Neural crest cell (in vitro differentiated cells): ENCODE measurements at regions not wholly inside any gene's neighbourhood (a gene's known extent, or its start where the extent isn't known, plus 50 kb on each side); places are given as distances from the start of the nearest gene placed in this dataset.
A peak's percentile ranks its signal among the peaks of the same experiment; 100 is the strongest.

Experiments used
- DNase-seq: peaks from one replicate; pipeline ENCODE4 v3.0.0; 2021; ENCODE audit warnings: low read depth, mixed read lengths, low spot score
- H3K27ac Mint-ChIP-seq: one replicate; pipeline ENCODE4 v1.8.0; 2021; ENCODE audit warnings: mild to moderate bottlenecking, mixed read lengths; ENCODE audit not compliant: unreplicated experiment
- H3K27me3 Mint-ChIP-seq: 2 replicates; pipeline ENCODE4 v1.8.0; 2021; ENCODE audit warnings: low read depth, mild to moderate bottlenecking, mixed read lengths
- H3K36me3 Mint-ChIP-seq: 2 replicates; pipeline ENCODE4 v1.8.0; 2021; ENCODE audit warnings: low read depth, mild to moderate bottlenecking, mixed read lengths
- H3K4me1 Mint-ChIP-seq: 2 replicates; pipeline ENCODE4 v1.8.0; 2021; ENCODE audit warnings: mixed read lengths
- H3K4me3 Mint-ChIP-seq: one replicate; pipeline ENCODE4 v1.8.0; 2021; ENCODE audit warnings: mild to moderate bottlenecking, mixed read lengths
- H3K9me3 Mint-ChIP-seq: 2 replicates; pipeline ENCODE4 v1.8.0; 2021; ENCODE audit warnings: mixed read lengths
- CTCF ChIP-seq: fragments of 200-600 bp; sonication (generic); conservative IDR thresholded peaks from 2 replicates; pipeline ENCODE4 v1.5.0; 2021; ENCODE audit warnings: antibody characterized with exemption, mild to moderate bottlenecking
- microRNA-seq: library from miRNA; unstranded; fragments of <30 nt; microRNA quantifications from one replicate; pipeline ENCODE4, GENCODE V29; 2020

- no peak for DNase-seq
- Mint-ChIP-seq H3K4me3 (peak overlapping the region; percentile 70), H3K9me3 (peaks cover 4% of the 10 kb centered on the region), H3K27me3 (peaks cover 39% of the 10 kb centered on the region), H3K27ac (no peak overlapping the region), H3K36me3 (no peaks in the 10 kb centered on the region), H3K4me1 (peaks cover 13% of the 10 kb centered on the region)
- no peak for TF ChIP-seq CTCF
Observed at GRCh38 chr10:43026039-43026973, 50.6 kb upstream of the RET start.

Small RNAs in the stretch of these regions (microRNA-seq; reads per million reads assigned to microRNA genes)
- gene MIR5100 = 2.4 reads per million
